Nephron (organoid): ENCODE measurements at regions not wholly inside any gene's neighbourhood (a gene's known extent, or its start where the extent isn't known, plus 50 kb on each side); places are given as distances from the start of the nearest gene placed in this dataset.

ENCODE experiments used
- H3K27ac Mint-ChIP-seq, 3 experiments: 2 replicates each; pipeline ENCODE4 v1.8.0; 2020; ENCODE audit warnings: mixed read lengths in 3 of 3, mild to moderate bottlenecking in 2 of 3, moderate library complexity in 1 of 3
- H3K27me3 Mint-ChIP-seq: 2 replicates; pipeline ENCODE4 v1.8.0; 2021; ENCODE audit warnings: low read depth, mild to moderate bottlenecking, moderate library complexity, mixed read lengths
- H3K36me3 Mint-ChIP-seq: 2 replicates; pipeline ENCODE4 v1.8.0; 2020; ENCODE audit warnings: low read depth, mixed read lengths
- H3K4me1 Mint-ChIP-seq: 2 replicates; pipeline ENCODE4 v1.8.0; 2020; ENCODE audit warnings: mixed read lengths
- H3K4me3 Mint-ChIP-seq, 3 experiments: 2 replicates each; pipeline ENCODE4 v1.8.0; 2020; ENCODE audit warnings: mild to moderate bottlenecking in 3 of 3, mixed read lengths in 3 of 3, moderate library complexity in 2 of 3
- H3K9me3 Mint-ChIP-seq: 2 replicates; pipeline ENCODE4 v1.8.0; 2020; ENCODE audit warnings: mixed read lengths
- CTCF ChIP-seq, 3 experiments: fragments of 200-600 bp; sonication (generic); IDR thresholded peaks; one replicate each; pipeline ENCODE4 v1.5.0; 2021; ENCODE audit warnings: antibody characterized with exemption in 3 of 3; ENCODE audit not compliant: unreplicated experiment in 3 of 3

GRCh38 chr7:125098377-125098970, 168.8 kb upstream of the POT1 start:
- Mint-ChIP-seq H3K4me1 (no peaks in the 10 kb centered on the region), H3K4me3 (no peak overlapping the region)
- TF ChIP-seq CTCF (IDR thresholded peaks at IDR 0.05; ENCODE audit: unreplicated experiment in 3 of 3): no peak

GRCh38 chr7:125090596-125090995, 161.0 kb upstream of the POT1 start:
- Mint-ChIP-seq H3K27ac (no peak overlapping the region), H3K27me3 (no peaks in the 10 kb centered on the region), H3K4me1 (no peaks in the 10 kb centered on the region), H3K36me3 (no peaks in the 10 kb centered on the region), H3K9me3 (no peaks in the 10 kb centered on the region), H3K4me3 (no peak overlapping the region)
- no peak for TF ChIP-seq CTCF (IDR thresholded peaks at IDR 0.05; ENCODE audit: unreplicated experiment in 3 of 3)

More at GRCh38 chr7:125098377-125098970, 168.8 kb upstream of the POT1 start:
- Mint-ChIP-seq H3K27ac (no peak overlapping the region), H3K36me3 (no peaks in the 10 kb centered on the region), H3K27me3 (no peaks in the 10 kb centered on the region), H3K9me3 (no peaks in the 10 kb centered on the region)

GRCh38 chr7:125089171-125089570, 159.5 kb upstream of the POT1 start:
- Mint-ChIP-seq H3K27ac (no peak overlapping the region), H3K4me3 (no peak overlapping the region)

GRCh38 chr7:125088555-125088954, 158.9 kb upstream of the POT1 start:
- Mint-ChIP-seq H3K36me3 (no peaks in the 10 kb centered on the region), H3K9me3 (no peaks in the 10 kb centered on the region), H3K4me1 (peaks cover 11% of the 10 kb centered on the region), H3K27ac (no peak overlapping the region), H3K27me3 (no peaks in the 10 kb centered on the region), H3K4me3 (no peak overlapping the region)
- TF ChIP-seq CTCF (IDR thresholded peaks at IDR 0.05; ENCODE audit: unreplicated experiment in 3 of 3): no peak

More at GRCh38 chr7:125089171-125089570, 159.5 kb upstream of the POT1 start:
- Mint-ChIP-seq H3K9me3 (no peaks in the 10 kb centered on the region), H3K4me1 (peaks cover 5% of the 10 kb centered on the region), H3K36me3 (no peaks in the 10 kb centered on the region), H3K27me3 (no peaks in the 10 kb centered on the region)
- no peak for TF ChIP-seq CTCF (IDR thresholded peaks at IDR 0.05; ENCODE audit: unreplicated experiment in 3 of 3)

- no peak for TF ChIP-seq CTCF (IDR thresholded peaks at IDR 0.05; ENCODE audit: unreplicated experiment in 3 of 3)
- Mint-ChIP-seq H3K9me3 (no peaks in the 10 kb centered on the region), H3K4me1 (peaks cover 11% of the 10 kb centered on the region), H3K27me3 (no peaks in the 10 kb centered on the region), H3K27ac (no peak overlapping the region), H3K36me3 (no peaks in the 10 kb centered on the region), H3K4me3 (no peak overlapping the region)
Observed at GRCh38 chr7:125085084-125085483, 155.5 kb upstream of the POT1 start.

GRCh38 chr7:125084196-125084595, 154.6 kb upstream of the POT1 start:
- Mint-ChIP-seq H3K4me1 (peaks cover 11% of the 10 kb centered on the region), H3K27ac (peak overlapping the region in 2 of 3 experiments; percentile 11 to 57), H3K4me3 (no peak overlapping the region), H3K36me3 (no peaks in the 10 kb centered on the region), H3K27me3 (no peaks in the 10 kb centered on the region), H3K9me3 (no peaks in the 10 kb centered on the region)
- no peak for TF ChIP-seq CTCF (IDR thresholded peaks at IDR 0.05; ENCODE audit: unreplicated experiment in 3 of 3)
